Adrenal gland (tissue), 9 donors: ENCODE measurements at regions not wholly inside any gene's neighbourhood (a gene's known extent, or its start where the extent isn't known, plus 50 kb on each side); places are given as distances from the start of the nearest gene placed in this dataset.

ENCODE experiments used
- DNase-seq, 7 donors: peaks; one replicate each; pipeline ENCODE4 v3.0.0-alpha.2; 2019 to 2020
- H3K27ac ChIP-seq, 5 donors: fragments of 200-600 bp; sonication (generic) in 4 of 5; 1 replicate in 3 of 5; 2 replicates in 2 of 5; pipeline versions ENCODE4 v1.5.1 to v1.8.0; 2016 to 2020; ENCODE audit warnings: mild to moderate bottlenecking in 1 of 5
- H3K27me3 ChIP-seq: fragments of 200-600 bp; 2 replicates; pipeline ENCODE4 v1.8.0; 2021
- H3K36me3 ChIP-seq, 2 donors: fragments of 200-600 bp; replicated peaks in 1 of 2; 1 replicate in 1 of 2; 2 replicates in 1 of 2; pipeline versions ENCODE4 v1.5.1 to v1.8.0; 2018 to 2022
- H3K4me1 ChIP-seq, 2 donors: fragments of 200-600 bp; replicated peaks in 1 of 2; 1 replicate in 1 of 2; 2 replicates in 1 of 2; pipeline versions ENCODE4 v1.5.1 to v1.8.0; 2018 to 2021
- H3K4me3 ChIP-seq, 4 donors: fragments of 200-600 bp; sonication (generic) in 3 of 4; one replicate each; pipeline ENCODE4 v1.5.1; 2016 to 2018
- H3K9me3 ChIP-seq, 3 donors: fragments of 200-600 bp; sonication (generic) in 1 of 3; replicated peaks in 1 of 3; 1 replicate in 2 of 3; 2 replicates in 1 of 3; pipeline versions ENCODE4 v1.5.1 to v1.8.0; 2016 to 2021
- POLR2A ChIP-seq, 2 donors: fragments of 450-650 bp; IDR thresholded peaks; one replicate each; pipeline ENCODE4 v1.6.1; 2017; ENCODE audit warnings: antibody characterized with exemption in 2 of 2, mild to moderate bottlenecking in 2 of 2, moderate library complexity in 1 of 2
- WGBS, 4 donors: extraction: QIAGEN DNeasy Blood & Tissue Kit in 2 of 4; methylation state at CpG; one replicate each; pipeline versions ENCODE4 v1.1.5 to v1.1.7; 2013 to 2017; 5-methylcytosine and 5-hydroxymethylcytosine counted together
- intact Hi-C, 2 donors: fragments of 100-400 bp; cut with DNase I; formaldehyde crosslinking; loops; one replicate each; pipeline versions ENCODE4 v1.14.1 to v1.15.0; 2022 to 2023
- TF ChIP-seq, protein P1 (sequence below), 6 experiments: fragments of 450-650 bp in 4 of 6; fragments of 200-600 bp in 2 of 6; sonication (generic) in 1 of 6; IDR thresholded peaks; 1 replicate in 5 of 6; 2 replicates in 1 of 6; pipeline versions ENCODE4 v1.5.1 to v1.8.0; 2016 to 2021; ENCODE audit warnings: antibody characterized with exemption in 6 of 6, mild to moderate bottlenecking in 2 of 6, moderate library complexity in 1 of 6
- donor health status: healthy with polysubstance abuse.
- donor health status: Bipolar disorder and iron deficiency.
- donor health status: DM: yes; HTN: yes; CAD: no.
- donor health status: DM: no; HTN: no; CAD: no.
- donor health status: DM: no; HTN: no; CAD: no.

GRCh38 chr6:169406804-169407203, 153.2 kb upstream of the THBS2 start:
- WGBS, 4 donors, result 81 to 84% (median 83%) methylated on average over 5 of the region's 5 CpGs
- H3K36me3 ChIP-seq, result no peaks in the 10 kb centered on the region
- DNase-seq, result no peak
- no peak overlapping the region for H3K4me3 ChIP-seq
- H3K27me3 ChIP-seq, result no peaks in the 10 kb centered on the region
- TF ChIP-seq, protein P1, sequence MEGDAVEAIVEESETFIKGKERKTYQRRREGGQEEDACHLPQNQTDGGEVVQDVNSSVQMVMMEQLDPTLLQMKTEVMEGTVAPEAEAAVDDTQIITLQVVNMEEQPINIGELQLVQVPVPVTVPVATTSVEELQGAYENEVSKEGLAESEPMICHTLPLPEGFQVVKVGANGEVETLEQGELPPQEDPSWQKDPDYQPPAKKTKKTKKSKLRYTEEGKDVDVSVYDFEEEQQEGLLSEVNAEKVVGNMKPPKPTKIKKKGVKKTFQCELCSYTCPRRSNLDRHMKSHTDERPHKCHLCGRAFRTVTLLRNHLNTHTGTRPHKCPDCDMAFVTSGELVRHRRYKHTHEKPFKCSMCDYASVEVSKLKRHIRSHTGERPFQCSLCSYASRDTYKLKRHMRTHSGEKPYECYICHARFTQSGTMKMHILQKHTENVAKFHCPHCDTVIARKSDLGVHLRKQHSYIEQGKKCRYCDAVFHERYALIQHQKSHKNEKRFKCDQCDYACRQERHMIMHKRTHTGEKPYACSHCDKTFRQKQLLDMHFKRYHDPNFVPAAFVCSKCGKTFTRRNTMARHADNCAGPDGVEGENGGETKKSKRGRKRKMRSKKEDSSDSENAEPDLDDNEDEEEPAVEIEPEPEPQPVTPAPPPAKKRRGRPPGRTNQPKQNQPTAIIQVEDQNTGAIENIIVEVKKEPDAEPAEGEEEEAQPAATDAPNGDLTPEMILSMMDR (IDR thresholded peaks at IDR 0.05), result no peak
- no peak for TF ChIP-seq POLR2A (IDR thresholded peaks at IDR 0.05)
- intact Hi-C loops, result no loop called here
- no peaks in the 10 kb centered on the region for H3K9me3 ChIP-seq
- no peaks in the 10 kb centered on the region for H3K4me1 ChIP-seq
- no peak overlapping the region for H3K27ac ChIP-seq

- H3K27ac ChIP-seq, result no peak overlapping the region
- TF ChIP-seq POLR2A (IDR thresholded peaks at IDR 0.05), result no peak
- TF ChIP-seq, protein P1 (IDR thresholded peaks at IDR 0.05), result no peak
- 87 to 98% (median 94%) methylated on average over 2 of the region's 2 CpGs for WGBS, 4 donors
Measured at GRCh38 chr6:169406034-169406433, 152.4 kb upstream of the THBS2 start.

DNA sequence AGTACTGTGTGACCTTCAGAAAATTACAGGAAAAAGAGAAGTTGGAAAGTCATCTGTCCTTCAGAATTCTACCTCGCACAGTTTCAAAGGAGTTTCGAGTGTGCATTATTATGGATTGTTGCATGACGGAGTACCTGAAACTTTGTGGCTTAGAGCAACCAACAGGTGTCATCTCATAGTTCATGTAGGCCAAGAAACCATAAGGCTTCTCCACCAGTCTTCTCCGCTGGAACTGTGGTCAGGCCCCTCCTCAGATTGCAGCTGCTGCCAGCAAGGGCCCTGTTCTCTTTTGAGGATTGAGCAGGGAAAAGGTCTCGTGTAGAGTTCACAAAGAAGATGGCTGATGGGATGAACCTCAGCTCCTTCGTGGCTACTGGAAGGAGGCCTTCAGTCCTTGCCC, 151.2 kb upstream of the THBS2 start:
- no peak for DNase-seq
- Histone ChIP-seq H3K36me3 (no peaks in the 10 kb centered on the region), H3K9me3 (no peaks in the 10 kb centered on the region), H3K27ac (no peak overlapping the region), H3K4me3 (no peak overlapping the region), H3K4me1 (no peaks in the 10 kb centered on the region), H3K27me3 (no peaks in the 10 kb centered on the region)
- intact Hi-C loops, result no loop called here
- WGBS, 4 donors, result 76 to 85% (median 79%) methylated on average over 6 of the region's 6 CpGs
- TF ChIP-seq, protein P1 (IDR thresholded peaks at IDR 0.05), result no peak
- no peak for TF ChIP-seq POLR2A (IDR thresholded peaks at IDR 0.05)

More at GRCh38 chr6:169406034-169406433, 152.4 kb upstream of the THBS2 start:
- H3K4me1 ChIP-seq, result no peaks in the 10 kb centered on the region
- no peak overlapping the region for H3K4me3 ChIP-seq
- no peaks in the 10 kb centered on the region for H3K36me3 ChIP-seq
- H3K9me3 ChIP-seq, result no peaks in the 10 kb centered on the region
- H3K27me3 ChIP-seq, result no peaks in the 10 kb centered on the region
- no peak for DNase-seq
- intact Hi-C loops, result no loop called here

- DNase-seq, result no peak
- Histone ChIP-seq H3K27me3 (no peaks in the 10 kb centered on the region), H3K27ac (no peak overlapping the region), H3K9me3 (no peaks in the 10 kb centered on the region), H3K4me1 (no peaks in the 10 kb centered on the region), H3K4me3 (no peak overlapping the region), H3K36me3 (no peaks in the 10 kb centered on the region)
- TF ChIP-seq, protein P1 (IDR thresholded peaks at IDR 0.05), result no peak
- no peak for TF ChIP-seq POLR2A (IDR thresholded peaks at IDR 0.05)
- 75 to 82% (median 79%) methylated on average over 13 to 14 of the region's 14 CpGs for WGBS, 4 donors
- intact Hi-C loops, result no loop called here
Measured at GRCh38 chr6:169398342-169399105, 144.9 kb upstream of the THBS2 start.
